DMS53 (cell line): ENCODE measurements at regions not wholly inside any gene's neighbourhood (a gene's known extent, or its start where the extent isn't known, plus 50 kb on each side); places are given as distances from the start of the nearest gene placed in this dataset.

Source experiments
- DNase-seq: peaks from one replicate; lab custom pipeline; 2025; lab: John Stamatoyannopoulos, UW

DNA sequence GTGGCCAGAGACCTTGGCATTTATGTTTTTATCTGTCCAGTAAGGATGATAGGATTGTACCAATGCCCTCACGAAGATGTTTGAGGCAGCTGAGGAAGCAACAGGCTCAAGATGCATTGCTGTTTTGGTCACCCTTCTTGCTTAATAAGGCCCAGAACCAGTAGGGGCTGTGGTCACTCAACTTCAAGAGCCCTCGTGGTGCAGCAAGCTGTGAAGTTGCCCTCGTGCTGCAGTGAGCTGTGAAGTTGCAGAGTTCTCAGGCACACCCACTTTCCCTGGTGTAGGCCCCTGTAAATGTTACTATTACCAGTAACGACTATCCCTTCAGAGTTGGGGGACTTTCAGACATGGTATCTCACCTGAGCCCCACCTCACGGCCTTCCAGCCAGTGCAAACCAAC, 207.6 kb upstream of the LYZL1 start:
- DNase-seq: no peak

DNA sequence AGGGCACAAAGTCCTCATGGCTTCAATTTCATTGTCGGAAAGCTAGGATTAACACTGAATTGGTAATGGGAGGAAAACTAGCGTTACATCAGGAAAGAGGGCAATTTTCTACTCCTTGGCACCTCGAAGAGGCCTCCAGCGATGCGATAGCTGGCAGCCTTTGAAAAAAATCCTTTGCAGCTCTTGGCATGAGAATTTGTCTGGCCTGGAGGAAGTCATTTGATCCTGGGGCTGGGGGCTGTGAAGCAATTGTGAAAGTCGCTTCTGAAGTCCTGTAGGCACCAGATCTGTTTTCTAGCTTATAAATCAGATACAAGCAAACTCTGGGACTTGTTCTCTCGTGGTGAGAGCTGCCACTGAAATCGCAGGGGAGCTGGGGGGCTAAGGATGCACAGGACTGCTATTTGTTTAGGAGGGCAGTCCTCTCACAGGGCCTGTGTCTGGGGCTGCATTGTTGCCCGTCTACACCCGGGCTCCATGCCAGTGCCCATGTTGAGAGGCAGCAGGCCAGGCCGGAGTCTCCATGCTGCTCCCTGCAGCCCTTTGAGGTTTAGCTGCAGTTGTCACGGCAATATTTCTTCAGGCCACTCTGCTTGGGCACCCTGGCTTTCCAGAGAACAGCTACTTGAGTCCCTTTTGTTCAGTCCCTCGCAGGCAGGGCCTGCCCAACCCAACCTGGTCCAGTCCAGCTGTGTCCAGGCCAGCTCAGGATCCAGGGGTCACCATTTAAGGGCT, 206.8 kb upstream of the LYZL1 start:
- no peak for DNase-seq

DNA sequence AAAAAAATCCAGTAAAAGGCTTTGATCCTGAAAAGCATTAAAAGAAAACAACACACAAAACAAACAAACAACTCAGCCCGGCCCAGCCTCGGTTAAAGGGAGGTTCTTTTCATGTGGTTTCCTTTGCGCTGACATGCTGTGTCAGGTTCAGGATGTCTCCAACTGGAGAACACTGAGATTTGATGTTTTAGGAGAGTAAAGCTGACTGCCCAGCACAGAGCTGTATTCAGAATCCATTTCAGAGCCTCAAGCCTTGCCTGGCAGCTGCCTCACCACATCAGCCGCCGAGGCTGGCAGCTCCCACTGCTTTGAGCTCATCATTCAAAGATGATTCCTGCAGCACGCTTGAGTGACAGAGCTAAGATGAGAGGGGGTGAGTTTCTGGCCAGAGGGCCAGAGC, 205.8 kb upstream of the LYZL1 start:
- DNase-seq: no peak

DNA sequence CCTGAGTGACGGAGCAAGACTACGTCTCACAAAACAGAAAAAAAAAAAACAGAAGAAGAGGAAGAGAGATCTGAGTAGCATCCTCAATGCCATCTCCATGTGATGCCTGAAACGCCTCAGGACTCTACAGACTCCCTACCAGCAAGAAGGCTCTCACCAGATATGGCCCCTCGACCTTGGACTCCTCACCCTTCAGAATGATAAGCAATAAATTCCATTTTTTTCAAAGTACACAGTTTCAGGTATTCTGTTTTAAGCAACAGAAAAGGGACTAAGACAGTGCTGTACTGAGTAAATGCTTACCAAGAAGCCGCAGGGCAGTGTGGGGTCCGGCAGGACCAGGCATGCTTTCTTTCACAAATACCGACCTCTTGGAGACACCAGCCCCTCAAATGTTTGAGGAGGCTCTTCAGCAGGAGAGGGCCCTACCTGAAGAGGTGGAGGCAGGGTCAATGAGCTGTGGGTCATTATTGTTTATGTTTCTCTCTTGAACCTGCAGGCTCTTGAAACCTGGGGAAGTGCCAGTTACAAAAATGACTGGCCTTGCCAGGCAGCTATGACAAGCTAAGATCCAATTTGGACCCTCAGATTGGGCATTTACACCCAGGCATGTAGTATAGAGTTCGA, 204.1 kb upstream of the LYZL1 start:
- peak; percentile 22 for DNase-seq

DNA sequence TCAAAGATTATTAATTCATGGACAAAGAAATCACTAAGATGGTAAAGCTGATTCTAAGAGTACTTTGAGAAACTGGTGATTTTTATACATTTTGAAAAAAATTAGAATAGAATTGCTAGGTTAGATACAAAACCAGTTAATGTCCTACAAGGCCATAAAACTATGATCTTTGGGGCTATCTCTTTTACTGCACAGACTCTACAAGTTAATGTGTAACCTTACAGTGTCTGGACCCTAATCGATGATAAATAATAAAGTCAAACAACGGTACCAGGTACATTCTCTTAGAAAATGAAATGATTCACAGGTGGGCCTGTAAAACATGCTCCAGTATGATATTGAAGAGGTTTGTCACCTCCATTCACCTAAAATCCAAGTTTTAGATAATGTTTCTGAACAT, 199.8 kb upstream of the LYZL1 start:
- DNase-seq: no peak

DNA sequence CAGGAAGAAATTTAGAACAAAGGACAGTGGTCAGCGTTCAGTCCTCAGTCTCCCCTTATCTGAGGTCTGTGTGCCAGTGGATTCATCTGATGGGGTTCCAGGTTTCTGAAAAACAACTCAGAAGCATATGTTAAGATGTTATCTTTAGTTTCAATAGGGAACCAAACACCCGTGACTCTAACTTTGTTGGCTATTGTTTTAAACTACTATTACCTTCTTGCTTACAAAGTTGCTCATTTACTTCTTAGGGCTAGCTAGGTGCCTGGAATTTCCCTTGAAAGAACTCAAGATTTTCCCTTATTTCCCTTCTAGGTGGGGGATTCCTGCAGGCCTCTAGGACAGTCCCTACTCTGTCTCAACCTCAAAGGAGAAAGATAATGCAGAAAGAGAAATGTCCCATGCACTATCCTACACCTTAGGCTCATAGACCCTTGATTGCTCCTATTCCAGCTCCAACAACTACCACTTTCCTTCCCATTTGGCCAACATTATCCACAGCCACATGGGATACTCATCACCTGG, 192.5 kb upstream of the LYZL1 start:
- DNase-seq: no peak

DNA sequence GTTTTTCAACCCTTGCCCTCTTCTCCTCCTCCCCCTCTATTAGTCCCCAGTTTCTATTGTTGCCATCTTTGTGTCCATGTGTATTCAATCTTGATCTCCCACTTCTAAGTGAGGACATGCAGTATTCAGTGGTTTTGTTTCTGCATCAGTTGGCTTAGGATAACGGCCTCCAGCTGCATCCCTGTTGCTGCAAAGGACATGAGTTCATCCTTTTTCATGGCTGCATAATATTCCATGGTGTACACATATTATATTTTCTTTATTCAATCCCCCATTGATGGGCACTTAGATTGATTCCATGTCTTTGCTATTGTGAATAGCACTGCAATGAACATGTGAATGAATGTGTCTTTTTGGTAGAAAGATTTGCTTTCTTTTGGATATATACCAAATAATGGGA, 190.4 kb upstream of the LYZL1 start:
- DNase-seq: no peak

DNA sequence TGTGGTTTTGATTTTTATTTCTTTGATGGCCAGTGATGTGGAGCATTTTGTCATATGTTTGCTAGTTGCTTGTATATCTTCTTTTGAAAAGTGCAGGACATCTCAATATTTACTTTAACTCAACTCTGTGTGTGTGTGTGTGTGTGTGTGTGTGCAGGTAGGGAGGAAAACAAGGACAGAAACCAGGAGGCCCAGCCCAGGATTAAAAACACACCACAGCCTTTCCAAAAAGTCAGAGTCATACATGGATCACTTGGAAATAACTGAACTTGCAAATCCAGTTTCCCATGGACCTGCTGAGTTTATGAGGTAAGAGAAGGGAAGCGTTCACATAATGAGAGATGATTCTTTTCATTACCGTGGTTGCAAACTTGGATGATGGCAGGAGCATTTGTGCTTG, 189.9 kb upstream of the LYZL1 start:
- DNase-seq: peak; percentile 62

DNA sequence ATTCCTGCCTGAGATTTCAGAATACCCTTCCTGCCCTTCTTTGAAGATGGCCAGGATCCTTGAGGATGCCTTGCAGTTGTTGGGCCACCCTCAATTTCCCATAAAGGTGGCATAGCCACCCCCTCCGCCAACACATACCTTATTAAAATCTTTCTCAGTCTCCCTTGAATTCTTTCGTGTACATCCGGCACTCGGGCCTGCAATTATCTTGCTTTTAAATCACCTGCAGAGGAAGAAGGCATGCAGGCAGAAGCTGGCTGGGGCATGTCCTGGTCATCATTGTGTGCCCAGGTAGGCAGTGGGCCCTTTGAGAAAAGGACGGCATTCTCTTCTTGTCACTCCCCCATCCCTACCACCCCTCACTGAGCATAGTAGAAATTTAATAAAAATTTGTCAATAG, 189.5 kb upstream of the LYZL1 start:
- DNase-seq: no peak

DNA sequence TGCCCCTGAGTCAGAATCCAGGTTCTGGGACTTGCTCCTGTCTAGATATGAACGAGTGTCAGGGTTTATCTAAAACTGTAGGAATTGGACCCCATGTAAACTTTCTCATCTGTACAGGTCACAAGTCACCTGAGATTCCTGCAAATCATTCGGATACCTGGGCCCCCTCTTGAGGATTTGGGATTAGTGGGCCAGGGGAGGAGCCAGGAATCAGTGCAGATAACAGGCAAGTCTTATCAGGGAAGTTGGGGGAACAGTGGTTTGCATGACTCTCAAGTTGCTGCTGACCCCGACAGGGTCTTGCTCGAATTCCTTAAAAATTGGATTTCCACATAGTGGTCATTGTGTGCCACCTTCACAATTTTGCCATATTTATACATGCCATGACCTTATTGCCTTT, 188.4 kb upstream of the LYZL1 start:
- no peak for DNase-seq

DNA sequence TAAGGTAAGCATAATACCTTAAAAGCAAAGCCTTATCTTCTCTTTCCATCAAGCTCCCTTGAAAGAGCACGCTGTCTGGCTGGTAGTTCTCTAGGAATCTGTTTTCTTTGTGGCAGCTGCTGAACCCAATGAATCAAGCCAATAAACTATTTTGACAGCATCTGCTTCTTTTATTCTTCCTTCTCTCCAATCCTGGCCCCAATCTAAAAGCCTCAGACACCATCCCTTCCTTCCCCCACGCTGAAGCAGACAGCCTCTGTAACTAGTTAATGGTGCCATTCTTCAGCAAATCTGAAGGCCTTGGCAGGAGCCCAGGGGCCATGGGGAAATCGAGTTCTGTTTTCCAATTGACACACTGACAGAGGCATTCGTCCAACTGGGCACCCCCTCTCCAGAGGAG, 186.6 kb upstream of the LYZL1 start:
- no peak for DNase-seq

DNA sequence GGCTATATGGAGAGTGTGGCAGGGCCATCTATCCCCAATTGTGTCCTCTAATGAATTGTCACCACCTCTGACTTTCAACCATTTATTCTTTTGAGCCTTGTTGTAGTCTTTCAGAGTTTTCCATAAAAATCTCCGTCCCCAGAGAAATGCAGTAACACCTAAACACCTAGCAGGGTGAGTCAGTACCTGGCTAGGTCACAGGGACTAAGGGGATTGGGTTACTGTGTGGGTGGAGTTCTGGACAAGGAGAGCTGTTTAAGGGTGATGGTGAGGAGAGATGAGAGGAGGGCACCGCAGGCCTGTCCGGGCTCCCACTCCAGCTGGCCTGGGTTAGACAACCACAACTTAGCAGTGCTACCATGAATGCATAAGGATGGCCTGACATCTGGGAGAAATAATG, 186.2 kb upstream of the LYZL1 start:
- DNase-seq: peak; percentile 46

DNA sequence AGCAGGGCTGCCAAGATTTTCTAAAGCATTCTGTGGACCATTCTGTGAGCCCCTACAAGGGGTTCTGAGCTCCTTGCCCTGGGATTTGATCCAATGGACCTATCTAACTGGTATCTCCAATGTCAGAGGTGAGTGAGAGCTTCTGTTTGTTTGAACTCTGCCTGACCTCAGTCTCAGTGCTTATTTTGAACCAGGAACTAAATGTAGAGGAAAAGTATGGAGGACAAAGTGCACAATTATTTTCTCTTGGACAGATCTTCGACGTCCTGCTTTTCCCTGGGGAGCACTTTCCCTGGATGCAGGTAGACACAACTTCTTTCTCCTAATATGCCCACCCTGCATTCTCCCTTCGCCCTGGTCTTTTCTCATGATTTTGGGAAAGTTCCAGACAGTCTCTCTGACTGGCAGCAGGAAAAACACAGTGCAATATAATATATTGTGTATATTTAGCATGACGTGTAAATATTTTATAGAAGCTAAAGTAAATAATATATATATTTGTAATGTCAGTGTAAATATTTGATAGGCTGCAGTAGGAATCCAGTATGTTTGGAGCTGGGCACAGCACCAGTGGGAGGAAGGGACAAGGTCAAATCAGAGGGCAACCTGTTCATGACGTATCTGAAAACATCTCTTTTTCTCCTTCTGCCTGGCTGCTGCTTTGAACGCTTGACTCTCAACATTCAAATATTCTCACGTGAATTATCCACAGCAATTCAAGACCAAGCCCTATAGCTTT, 184.0 kb upstream of the LYZL1 start:
- DNase-seq: peak; percentile 88

DNA sequence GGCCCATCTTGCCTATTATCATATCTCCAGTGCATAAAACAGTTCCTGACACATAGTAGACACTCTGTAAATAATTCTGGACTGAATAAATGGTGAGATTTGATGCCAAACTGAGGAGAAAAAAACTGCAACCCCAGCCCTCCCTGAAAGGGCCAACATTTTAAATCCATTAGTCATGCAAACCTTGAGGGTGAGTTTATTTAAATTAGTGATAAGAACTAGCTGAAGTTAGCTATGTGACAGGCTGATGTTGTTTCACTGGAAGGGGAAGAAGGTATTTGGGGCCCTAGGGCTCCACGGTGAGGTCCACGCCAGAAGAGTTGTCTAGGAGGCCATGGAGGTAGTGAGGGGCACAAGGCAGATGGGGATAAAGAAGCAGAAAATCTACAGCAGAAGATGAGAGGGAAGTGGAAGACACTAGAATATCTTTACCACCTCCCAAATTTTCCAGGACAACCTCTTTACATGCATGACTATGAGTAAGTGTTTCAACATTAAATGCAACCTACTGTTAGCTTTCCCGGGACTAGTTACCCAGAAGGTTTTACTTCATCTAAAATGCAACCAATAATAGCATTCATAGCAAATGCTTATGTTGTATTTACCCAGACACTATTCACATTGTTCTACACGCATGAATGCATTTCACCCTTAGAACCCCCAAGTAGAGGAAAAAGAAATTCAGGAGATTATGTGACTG, 183.2 kb upstream of the LYZL1 start:
- peak; percentile 52 for DNase-seq

DNA sequence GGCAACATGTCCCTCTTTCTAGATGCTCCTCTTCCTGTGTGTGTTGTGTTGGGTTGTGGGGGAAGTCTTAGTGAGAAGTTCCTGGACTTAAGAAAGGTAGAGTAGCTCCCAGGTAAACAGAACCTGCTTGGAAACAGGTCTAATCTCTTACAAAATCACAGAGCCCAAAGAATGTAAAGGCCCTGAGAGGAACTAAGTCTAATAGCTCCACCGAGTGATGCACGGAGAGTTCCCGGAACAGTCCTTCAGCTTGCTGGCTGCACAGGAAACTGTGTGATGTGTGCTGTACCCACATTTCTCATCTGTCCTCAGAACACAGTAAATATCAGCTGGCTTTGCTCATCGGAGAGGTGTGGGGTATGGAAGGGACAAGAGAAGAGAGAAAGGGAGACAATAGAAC, 182.6 kb upstream of the LYZL1 start:
- DNase-seq: no peak

DNA sequence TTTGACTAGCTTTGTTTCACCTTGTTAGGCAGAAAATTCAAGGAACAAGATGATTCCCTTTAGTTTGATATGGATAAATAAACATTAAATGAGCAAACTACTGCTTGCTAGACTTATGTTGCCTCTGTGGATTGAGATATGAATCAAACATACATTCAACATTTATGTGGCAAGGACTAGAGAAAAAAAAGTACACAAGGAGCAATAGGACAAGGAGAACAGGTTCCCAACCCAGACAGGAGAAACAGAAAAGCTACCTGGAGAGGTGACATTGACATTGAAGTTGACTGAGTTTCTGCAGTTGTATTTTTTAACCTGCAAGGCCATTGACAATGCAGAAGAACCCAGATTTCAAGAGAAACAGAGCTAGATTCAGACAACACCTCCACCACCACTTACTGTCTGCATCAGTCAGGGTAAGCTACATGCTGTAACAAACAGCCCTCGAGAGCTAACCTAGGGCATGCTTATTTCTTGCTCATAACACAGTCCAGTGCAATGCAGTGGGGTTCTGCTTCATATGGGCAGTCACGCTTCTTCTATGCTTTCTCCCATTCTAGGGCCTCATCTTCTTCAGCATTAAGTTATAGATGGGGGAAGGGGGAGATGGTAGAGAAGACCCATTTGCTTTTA, 180.9 kb upstream of the LYZL1 start:
- DNase-seq: no peak

DNA sequence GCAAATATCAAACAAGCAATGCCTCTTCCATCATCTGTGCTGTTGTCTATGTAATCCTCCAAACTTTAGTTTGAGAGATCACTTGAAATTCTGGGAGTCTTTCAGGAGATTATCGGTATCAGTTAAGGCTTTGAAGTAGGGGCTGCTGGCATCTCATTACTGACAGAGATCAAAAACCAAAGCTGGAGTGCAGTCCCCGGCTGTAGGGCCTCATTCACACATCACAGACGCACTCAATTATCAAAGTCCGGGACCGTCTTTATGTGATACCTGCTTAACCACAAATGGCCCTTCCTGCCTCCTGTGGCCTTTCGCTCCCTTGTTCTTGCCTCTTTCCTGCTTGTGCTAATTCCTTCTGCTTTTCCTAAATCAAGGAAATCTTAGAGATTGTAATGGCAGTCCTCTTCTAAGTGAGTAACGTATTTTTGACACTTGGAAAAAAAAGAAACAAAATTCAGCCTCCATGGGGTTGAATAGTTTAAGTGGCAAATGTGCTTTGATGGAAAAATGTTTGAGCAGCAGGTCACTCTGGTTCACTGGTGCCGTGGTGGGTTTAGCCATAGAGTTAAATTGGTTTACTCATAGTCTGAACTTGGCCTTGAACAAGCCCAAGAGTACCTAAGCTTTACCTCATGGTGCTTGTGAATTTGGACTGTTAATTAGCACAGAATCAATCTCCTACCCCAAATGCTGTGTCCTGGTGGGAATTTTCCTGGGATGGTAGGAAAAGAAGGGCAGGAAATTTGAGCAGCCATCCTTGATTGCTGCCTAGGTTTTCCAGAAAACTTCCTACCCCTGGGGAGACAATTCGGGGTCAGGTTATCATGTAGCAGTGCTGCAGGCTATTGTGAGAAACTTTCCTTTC, 178.9 kb upstream of the LYZL1 start:
- no peak for DNase-seq

DNA sequence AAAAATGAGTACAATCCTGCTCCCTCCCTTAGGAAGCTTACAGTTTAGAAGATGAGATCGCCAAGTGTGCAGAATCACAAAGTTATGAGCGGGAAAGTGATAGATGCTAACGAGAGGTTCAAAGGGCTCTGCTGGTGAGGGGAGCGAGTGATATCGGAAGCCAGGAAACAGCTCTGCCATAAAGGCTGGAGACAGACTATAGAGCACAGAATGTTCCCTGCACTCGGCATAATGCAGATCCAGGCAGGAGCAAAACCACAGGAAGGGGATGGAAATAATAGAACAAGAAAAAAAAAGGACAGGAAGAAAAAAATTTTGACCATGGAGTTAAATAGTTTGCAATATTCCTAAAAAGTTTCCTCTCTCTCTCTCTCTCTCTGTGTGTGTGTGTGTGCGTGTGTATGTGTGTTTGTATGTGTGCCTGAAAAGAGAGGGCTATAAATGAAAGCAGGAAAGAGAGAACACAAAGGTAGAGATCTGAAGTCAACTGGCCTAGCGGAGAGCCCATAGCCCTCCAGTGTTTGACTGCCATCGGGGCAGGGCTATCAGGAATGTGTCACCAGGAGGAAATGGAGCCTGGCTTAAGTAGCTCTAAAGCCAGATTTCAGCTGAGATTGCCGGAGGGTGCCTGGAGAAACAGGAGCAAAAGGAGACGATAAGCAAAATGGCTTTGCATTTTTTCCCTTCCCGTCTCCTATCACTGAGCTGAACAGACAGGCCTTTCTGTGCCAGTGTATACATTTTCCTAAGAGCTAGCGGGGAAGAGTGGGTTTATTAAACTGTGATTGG, 175.8 kb upstream of the LYZL1 start:
- DNase-seq: no peak

DNA sequence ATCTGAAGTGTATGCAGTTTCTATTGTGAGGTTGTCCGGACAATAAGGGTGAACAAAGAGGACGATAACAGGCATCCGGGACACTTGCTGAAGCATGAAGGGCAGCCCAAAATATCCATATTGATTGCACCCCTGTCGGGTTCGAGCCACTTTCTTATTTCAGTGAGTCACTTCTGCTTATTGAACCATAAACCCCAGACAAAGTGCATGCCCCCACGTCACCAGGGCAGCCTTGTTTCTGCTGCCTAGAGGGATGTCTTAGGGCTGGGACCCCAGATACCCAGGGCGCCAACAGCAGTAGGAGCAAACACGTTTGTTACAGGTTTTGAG, 175.3 kb upstream of the LYZL1 start:
- no peak for DNase-seq

DNA sequence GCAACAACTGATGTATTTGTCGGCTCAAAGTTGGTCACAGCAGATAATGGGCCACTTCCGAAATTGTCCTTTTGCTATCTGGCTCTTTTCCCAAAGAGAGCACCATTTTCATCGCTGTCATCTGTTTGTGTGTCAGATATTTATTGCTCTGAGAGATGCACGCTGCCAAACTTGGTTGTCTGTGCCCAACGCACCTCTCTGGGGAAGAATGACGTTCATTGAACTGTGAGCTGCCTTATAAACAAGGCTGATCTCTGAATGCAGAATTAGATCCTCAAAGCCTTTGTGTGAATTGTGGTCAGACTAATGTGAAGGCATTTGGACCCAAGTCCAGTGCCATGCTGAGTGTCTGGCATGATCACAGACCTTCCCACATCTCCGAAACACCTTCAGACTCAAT, 174.7 kb upstream of the LYZL1 start:
- DNase-seq: no peak
